ENCODE measurements at regions not wholly inside any gene's neighbourhood (a gene's known extent, or its start where the extent isn't known, plus 50 kb on each side); places are given as distances from the start of the nearest gene placed in this dataset.

DNA sequence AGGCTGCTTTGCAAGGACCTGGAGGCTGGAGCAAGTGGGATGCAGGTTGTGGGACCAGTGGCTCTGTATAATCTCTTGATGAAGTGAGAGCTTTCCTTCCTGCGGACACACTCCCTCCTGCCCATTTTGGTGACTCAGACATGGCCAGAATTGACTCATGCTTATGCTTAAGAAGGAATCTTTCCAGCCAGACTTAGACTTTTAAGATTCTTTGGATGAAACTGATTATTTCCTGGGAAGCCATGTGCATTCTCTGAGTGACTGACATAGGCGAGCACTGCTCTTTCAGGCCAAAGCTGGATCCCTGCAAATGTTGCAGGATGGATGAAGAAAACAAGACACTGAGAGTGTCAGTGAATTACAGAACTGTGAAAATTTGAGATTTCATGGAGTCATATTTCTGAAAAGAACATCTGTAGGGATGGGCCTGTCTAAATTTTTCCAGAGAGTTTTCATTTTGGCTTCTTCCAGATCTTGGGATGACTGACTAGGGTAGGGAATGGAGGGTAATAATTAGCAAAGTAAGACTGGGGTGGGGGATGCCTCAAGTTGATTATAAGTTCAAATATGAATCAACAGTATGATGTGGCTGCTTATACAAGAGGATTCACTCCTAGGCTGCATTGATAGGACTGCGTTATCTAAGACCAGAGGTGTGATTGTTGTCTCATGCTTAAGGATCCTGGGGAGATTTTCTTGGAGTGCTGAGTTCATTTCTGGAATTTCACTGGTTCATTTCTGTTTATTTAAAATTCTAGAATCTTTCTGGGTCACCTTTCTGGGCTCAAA, 195.8 kb downstream of the HIPK3 start:
- POLR2A ChIA-PET, result no interaction called here
- no peak for TF ChIP-seq PRDM10 (tag by site-specific recombination; IDR thresholded peaks at IDR 0.05)
- CTCF ChIA-PET, result interaction anchor here (0.6 kb wide), 1 partner anchor 37 kb away, joined by 3 read pairs; no protein-coding TSS in a partner anchor
- Histone ChIP-seq H3K9me3 (ENCODE audit: control insufficient read depth, insufficient read depth, low read depth, low read length) (no peaks in the 10 kb centered on the region), H3K4me3 (ENCODE audit: low read depth, low read length) (no peak overlapping the region), H3K36me3 (ENCODE audit: control insufficient read depth in 2 of 2, insufficient read depth in 1 of 2, low read length in 2 of 2) (no peaks in the 10 kb centered on the region), H3K4me1 (ENCODE audit: control insufficient read depth, insufficient read depth, low read length) (peaks cover 4% of the 10 kb centered on the region; the same call in 1 of the 2 replicates), H3K27ac (ENCODE audit: extremely low read depth, low read depth, low read length) (no peak overlapping the region)

- no peaks in the 10 kb centered on the region for H3K36me3 ChIP-seq (ENCODE audit: control insufficient read depth in 2 of 2, insufficient read depth in 1 of 2, low read length in 2 of 2)
- no peaks in the 10 kb centered on the region for H3K9me3 ChIP-seq (ENCODE audit: control insufficient read depth, insufficient read depth, low read depth, low read length)
- ChIA-PET POLR2A (no interaction called here), CTCF (no interaction called here)
- peak; percentile 55; the same call in 1 of the 2 replicates for TF ChIP-seq OSR2 (tag by site-specific recombination; IDR thresholded peaks at IDR 0.05)
- no peak for TF ChIP-seq ZNF398 (tag by site-specific recombination; IDR thresholded peaks at IDR 0.05)
- TF ChIP-seq ZNF843 (tag by site-specific recombination; IDR thresholded peaks at IDR 0.05), result 0 out of 2 replicates have a peak, but pooled peaks have one; percentile 13
- no peak for TF ChIP-seq KLF10 (tag by site-specific recombination; IDR thresholded peaks at IDR 0.05)
- peak; percentile 74 for TF ChIP-seq WT1 (tag by site-specific recombination; IDR thresholded peaks at IDR 0.05)
- no peak for TF ChIP-seq ZNF138 (tag by site-specific recombination; IDR thresholded peaks at IDR 0.05; ENCODE audit: borderline replicate concordance)
- TF ChIP-seq BCL6B (tag by site-specific recombination; IDR thresholded peaks at IDR 0.05), result peak; percentile 94
- peak; percentile 24; the same call in 1 of the 2 replicates for TF ChIP-seq TCF7L2 (IDR thresholded peaks at IDR 0.05; ENCODE audit: borderline replicate concordance, low read depth, low read length)
- TF ChIP-seq ZSCAN23 (tag by site-specific recombination; IDR thresholded peaks at IDR 0.05), result no peak
- peak; percentile 85 for TF ChIP-seq PRDM6 (tag by site-specific recombination; IDR thresholded peaks at IDR 0.05)
- no peak overlapping the region for H3K27ac ChIP-seq (ENCODE audit: extremely low read depth, low read depth, low read length)
- H3K4me3 ChIP-seq (ENCODE audit: low read depth, low read length), result no peak overlapping the region
- H3K4me1 ChIP-seq (ENCODE audit: control insufficient read depth, insufficient read depth, low read length), result peaks cover 4% of the 10 kb centered on the region; the same call in 1 of the 2 replicates
These were observed 194.2 kb downstream of the HIPK3 start for GRCh38 chr11:33451364-33451763.

Data from HEK293 (cell line).